Fibroblast of pulmonary artery (primary cell): ENCODE measurements at regions not wholly inside any gene's neighbourhood (a gene's known extent, or its start where the extent isn't known, plus 50 kb on each side); places are given as distances from the start of the nearest gene placed in this dataset.
A peak's percentile ranks its signal among the peaks of the same experiment; 100 is the strongest.

Experiments used
- DNase-seq: peaks from one replicate; pipeline ENCODE4 v3.0.0-alpha.2; 2010; ENCODE audit warnings: low read depth
- H3K4me3 ChIP-seq: replicated peaks from 2 replicates; pipeline ENCODE4 v1.5.1; 2011; ENCODE audit warnings: low read depth, mild to moderate bottlenecking, control low read depth, low read length, moderate library complexity
- TF ChIP-seq, protein P1 (sequence below): IDR thresholded peaks from 2 replicates; pipeline ENCODE4 v1.5.1; 2011; ENCODE audit warnings: mild to moderate bottlenecking, control low read depth, low read length, inconsistent platforms; ENCODE audit errors: missing control alignments

DNA sequence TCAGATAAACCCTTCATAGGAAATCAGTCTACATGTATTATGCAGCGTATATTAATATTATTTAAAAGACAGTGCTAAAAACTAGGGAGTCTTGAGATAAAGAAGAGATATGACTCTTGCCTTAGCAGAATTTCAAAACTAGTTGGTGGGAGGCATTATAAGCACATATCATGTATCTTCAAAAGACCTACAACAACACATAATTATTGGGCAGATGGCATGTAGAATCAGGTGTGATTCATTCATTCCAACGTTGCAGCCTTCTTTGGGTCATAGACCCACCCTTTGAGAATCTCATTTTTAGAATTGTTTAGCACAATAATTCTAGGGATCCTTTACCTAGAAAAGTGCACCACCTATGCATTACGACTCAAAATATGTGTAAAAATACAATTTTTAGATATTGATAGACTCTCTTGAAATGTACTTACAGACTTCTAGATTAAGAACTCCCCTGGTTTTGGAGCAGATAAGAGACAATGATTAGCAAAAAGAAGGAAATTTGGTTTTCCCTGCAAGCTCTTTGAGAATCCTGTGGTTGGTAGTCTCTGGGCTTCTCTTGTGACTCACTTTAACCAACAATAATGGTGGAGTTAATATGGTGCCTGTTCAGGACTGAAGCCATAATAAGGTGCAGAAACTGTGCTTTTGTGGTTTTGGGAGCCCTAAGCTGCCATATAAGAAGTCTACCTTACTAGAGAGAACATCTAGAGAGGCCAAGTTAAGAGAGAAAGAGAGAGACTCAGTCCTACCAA, 85.3 kb upstream of the RGS4 start:
- H3K4me3 ChIP-seq, result no peak overlapping the region
- TF ChIP-seq, protein P1, sequence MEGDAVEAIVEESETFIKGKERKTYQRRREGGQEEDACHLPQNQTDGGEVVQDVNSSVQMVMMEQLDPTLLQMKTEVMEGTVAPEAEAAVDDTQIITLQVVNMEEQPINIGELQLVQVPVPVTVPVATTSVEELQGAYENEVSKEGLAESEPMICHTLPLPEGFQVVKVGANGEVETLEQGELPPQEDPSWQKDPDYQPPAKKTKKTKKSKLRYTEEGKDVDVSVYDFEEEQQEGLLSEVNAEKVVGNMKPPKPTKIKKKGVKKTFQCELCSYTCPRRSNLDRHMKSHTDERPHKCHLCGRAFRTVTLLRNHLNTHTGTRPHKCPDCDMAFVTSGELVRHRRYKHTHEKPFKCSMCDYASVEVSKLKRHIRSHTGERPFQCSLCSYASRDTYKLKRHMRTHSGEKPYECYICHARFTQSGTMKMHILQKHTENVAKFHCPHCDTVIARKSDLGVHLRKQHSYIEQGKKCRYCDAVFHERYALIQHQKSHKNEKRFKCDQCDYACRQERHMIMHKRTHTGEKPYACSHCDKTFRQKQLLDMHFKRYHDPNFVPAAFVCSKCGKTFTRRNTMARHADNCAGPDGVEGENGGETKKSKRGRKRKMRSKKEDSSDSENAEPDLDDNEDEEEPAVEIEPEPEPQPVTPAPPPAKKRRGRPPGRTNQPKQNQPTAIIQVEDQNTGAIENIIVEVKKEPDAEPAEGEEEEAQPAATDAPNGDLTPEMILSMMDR, result no peak
- no peak for DNase-seq

GRCh38 chr1:162982364-162982763, 86.8 kb upstream of the RGS4 start:
- peak; percentile 43 for DNase-seq
- TF ChIP-seq, protein P1, result no peak
- H3K4me3 ChIP-seq, result no peak overlapping the region

DNA sequence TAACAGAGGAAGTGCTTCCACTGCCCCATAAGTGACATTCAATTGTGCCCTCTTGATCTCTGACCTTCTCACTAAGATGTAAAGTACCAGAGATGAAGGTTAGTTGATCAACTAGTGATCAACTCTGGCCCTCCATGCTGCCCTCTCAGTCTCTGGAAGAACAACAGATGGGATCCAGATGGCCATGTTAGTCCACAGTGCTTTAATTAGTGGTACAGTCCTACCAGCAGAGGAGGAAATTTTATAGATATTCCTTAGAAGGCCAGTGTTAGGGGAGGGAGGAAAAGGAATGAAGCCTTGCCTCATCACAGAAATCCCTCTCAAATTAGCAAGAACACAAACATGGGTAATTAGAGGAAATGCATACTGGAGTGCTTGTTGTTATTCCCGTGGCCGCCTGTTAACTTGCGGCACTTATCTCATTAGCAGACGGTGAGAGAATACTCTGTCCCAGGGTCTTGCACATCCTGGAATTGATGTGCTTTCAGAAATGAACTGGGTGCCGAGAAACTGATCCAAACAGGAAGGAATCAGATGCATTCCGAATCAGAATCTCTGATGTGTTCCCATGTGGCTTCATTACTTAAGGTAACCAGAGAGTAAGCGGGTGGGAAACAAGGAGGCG, 91.1 kb upstream of the RGS4 start:
- no peak for DNase-seq
- TF ChIP-seq, protein P1, result no peak
- H3K4me3 ChIP-seq, result no peak overlapping the region

- no peak for DNase-seq
- H3K4me3 ChIP-seq, result no peak overlapping the region
- TF ChIP-seq, protein P1, result no peak
Observed at GRCh38 chr1:162976628-162977027, 92.5 kb upstream of the RGS4 start.

- TF ChIP-seq, protein P1, result no peak
- DNase-seq, result no peak
- H3K4me3 ChIP-seq, result no peak overlapping the region
Observed at GRCh38 chr1:162974810-162975209, 94.4 kb upstream of the RGS4 start.

- TF ChIP-seq, protein P1, result no peak
- peak; percentile 93 for DNase-seq
Observed at GRCh38 chr1:162973381-162973795, 95.8 kb upstream of the RGS4 start.

More at GRCh38 chr1:162973381-162973795, 95.8 kb upstream of the RGS4 start:
- H3K4me3 ChIP-seq, result no peak overlapping the region
